Stimulated activated memory B cell treated with anti-CD40 and anti-IgM and Interleukin-4, amounts not matched to agents 10 μg/mL and 1 μg/mL and 100 μg/mL, for 72 hours (primary cell): ENCODE measurements at regions not wholly inside any gene's neighbourhood (a gene's known extent, or its start where the extent isn't known, plus 50 kb on each side); places are given as distances from the start of the nearest gene placed in this dataset.
"Not testable (repeated sequence)": the region's sequence is repeated elsewhere in the genome, so short reads cannot be mapped to it uniquely, and the experiment has no call there.

Source experiments
- ATAC-seq: fragments of 150-1000 bp; cut with Tn5 transposase; 2 replicates; pipeline ENCODE4 v1.10.0; 2021
- H3K27ac Mint-ChIP-seq: one replicate; pipeline ENCODE4 v1.8.0; 2022; ENCODE audit warnings: mild to moderate bottlenecking, mixed read lengths
- H3K27me3 Mint-ChIP-seq: one replicate; pipeline ENCODE4 v1.8.0; 2022; ENCODE audit warnings: mixed read lengths
- H3K36me3 Mint-ChIP-seq: one replicate; pipeline ENCODE4 v1.8.0; 2022; ENCODE audit warnings: mixed read lengths
- H3K4me1 Mint-ChIP-seq: one replicate; pipeline ENCODE4 v1.8.0; 2022; ENCODE audit warnings: mixed read lengths
- H3K4me3 Mint-ChIP-seq: one replicate; pipeline ENCODE4 v1.8.0; 2022; ENCODE audit warnings: mild to moderate bottlenecking, moderate library complexity, mixed read lengths
- H3K9me3 Mint-ChIP-seq: one replicate; pipeline ENCODE4 v1.8.0; 2022; ENCODE audit warnings: mixed read lengths

DNA sequence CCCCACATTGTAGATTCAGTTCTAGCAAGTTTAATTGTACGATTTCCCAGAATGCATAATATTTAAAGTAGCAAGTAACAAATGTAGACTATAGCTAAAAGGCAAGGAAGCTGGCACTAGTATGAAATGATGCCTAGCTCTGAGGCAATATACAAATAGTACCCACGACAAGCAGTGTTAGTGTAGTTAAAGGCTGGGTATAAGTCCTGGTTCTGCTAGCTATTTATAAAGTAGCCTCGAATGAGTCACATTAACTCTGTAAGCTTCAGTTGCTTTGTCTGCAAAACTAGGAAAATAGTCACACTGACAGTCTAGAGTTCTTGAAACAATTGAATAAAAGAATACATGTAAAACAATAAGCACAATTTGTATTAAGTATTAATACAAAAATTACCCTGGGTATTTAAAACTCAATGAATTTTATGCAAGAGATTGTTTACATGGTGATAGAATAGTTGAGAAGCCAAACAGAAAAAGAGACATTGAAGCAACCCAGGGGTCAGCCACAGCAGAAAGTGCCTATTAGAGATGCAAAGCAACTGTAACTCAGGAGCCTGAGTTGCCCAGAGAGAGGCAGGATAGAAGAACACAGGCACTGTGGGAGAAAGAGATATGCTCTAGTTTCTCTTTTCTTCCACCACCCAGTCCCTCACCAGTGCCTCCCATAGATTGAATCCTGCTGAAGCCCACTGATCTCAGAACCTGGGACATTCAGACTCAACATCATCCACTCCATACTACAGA is 949.0 kb downstream of the C4orf33 start:
- Mint-ChIP-seq H3K4me3 (no peak overlapping the region), H3K27me3 (no peaks in the 10 kb centered on the region), H3K27ac (no peak overlapping the region), H3K4me1 (no peaks in the 10 kb centered on the region), H3K9me3 (no peaks in the 10 kb centered on the region), H3K36me3 (no peaks in the 10 kb centered on the region)
- no peak for ATAC-seq

GRCh38 chr4:130053723-130054122 is 957.8 kb downstream of the C4orf33 start:
- ATAC-seq = no peak
- H3K4me3 Mint-ChIP-seq = no peak overlapping the region
- no peak overlapping the region for H3K27ac Mint-ChIP-seq
- no peaks in the 10 kb centered on the region for H3K36me3 Mint-ChIP-seq
- peaks cover 6% of the 10 kb centered on the region for H3K9me3 Mint-ChIP-seq
- H3K27me3 Mint-ChIP-seq = no peaks in the 10 kb centered on the region
- no peaks in the 10 kb centered on the region for H3K4me1 Mint-ChIP-seq

- Mint-ChIP-seq H3K4me3 (no peak overlapping the region), H3K27me3 (no peaks in the 10 kb centered on the region), H3K36me3 (no peaks in the 10 kb centered on the region), H3K27ac (no peak overlapping the region), H3K9me3 (peaks cover 6% of the 10 kb centered on the region), H3K4me1 (no peaks in the 10 kb centered on the region)
- ATAC-seq = no peak
These were observed 959.0 kb downstream of the C4orf33 start for GRCh38 chr4:130054908-130055307.

GRCh38 chr4:130056286-130056685 is 960.3 kb downstream of the C4orf33 start:
- Mint-ChIP-seq H3K4me1 (no peaks in the 10 kb centered on the region), H3K27me3 (no peaks in the 10 kb centered on the region), H3K9me3 (peaks cover 6% of the 10 kb centered on the region), H3K27ac (no peak overlapping the region), H3K36me3 (no peaks in the 10 kb centered on the region), H3K4me3 (no peak overlapping the region)
- no peak for ATAC-seq

- no peaks in the 10 kb centered on the region for H3K27me3 Mint-ChIP-seq
- no peaks in the 10 kb centered on the region for H3K4me1 Mint-ChIP-seq
- H3K36me3 Mint-ChIP-seq = no peaks in the 10 kb centered on the region
- H3K27ac Mint-ChIP-seq = no peak overlapping the region
- no peaks in the 10 kb centered on the region for H3K9me3 Mint-ChIP-seq
- no peak for ATAC-seq
- H3K4me3 Mint-ChIP-seq = no peak overlapping the region
These were observed 968.5 kb downstream of the C4orf33 start for GRCh38 chr4:130064471-130064870.

DNA sequence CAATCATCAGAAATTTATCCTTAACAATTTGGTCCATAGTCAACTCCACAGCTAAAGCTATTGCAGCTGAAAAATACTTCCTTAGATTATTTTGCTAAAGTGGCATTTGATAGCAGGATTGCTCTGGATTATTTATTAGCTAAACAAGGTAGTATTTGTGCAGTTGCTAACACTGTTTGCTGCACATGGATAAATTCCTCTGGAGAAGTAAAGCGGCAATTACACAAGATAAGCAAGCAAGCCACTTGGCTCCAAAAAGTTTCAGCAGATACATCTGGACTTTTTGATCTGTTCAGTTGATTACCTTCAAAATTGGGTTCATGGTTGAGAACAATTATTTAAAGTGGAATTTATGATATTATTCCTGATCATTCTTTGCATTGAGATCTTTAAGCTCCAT is 971.5 kb downstream of the C4orf33 start:
- H3K9me3 Mint-ChIP-seq = no peaks in the 10 kb centered on the region
- H3K27me3 Mint-ChIP-seq = no peaks in the 10 kb centered on the region
- H3K4me1 Mint-ChIP-seq = no peaks in the 10 kb centered on the region
- no peak overlapping the region for H3K4me3 Mint-ChIP-seq
- ATAC-seq = no peak
- no peaks in the 10 kb centered on the region for H3K36me3 Mint-ChIP-seq
- H3K27ac Mint-ChIP-seq = no peak overlapping the region

DNA sequence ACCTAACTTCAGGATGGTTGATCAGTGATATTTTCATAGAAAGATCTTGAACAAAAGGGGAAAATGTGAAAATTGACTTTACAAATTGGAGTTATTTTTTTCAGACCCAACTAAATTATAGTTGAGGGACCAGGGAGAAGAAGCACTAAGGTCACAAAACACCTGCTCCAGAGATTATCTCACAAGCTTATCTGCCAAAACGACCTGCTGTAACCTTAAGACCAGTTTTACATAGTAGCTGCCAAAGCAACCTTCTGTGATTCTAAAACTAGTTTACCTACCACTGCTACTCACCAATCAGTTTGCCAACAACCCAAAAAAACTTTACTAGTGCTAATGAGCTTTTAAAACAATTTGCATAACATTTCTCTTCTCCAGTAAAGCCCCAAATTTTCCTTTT is 972.1 kb downstream of the C4orf33 start:
- H3K4me3 Mint-ChIP-seq = no peak overlapping the region
- H3K27me3 Mint-ChIP-seq = no peaks in the 10 kb centered on the region
- H3K9me3 Mint-ChIP-seq = no peaks in the 10 kb centered on the region
- H3K4me1 Mint-ChIP-seq = no peaks in the 10 kb centered on the region
- H3K27ac Mint-ChIP-seq = no peak overlapping the region
- no peak for ATAC-seq
- no peaks in the 10 kb centered on the region for H3K36me3 Mint-ChIP-seq

DNA sequence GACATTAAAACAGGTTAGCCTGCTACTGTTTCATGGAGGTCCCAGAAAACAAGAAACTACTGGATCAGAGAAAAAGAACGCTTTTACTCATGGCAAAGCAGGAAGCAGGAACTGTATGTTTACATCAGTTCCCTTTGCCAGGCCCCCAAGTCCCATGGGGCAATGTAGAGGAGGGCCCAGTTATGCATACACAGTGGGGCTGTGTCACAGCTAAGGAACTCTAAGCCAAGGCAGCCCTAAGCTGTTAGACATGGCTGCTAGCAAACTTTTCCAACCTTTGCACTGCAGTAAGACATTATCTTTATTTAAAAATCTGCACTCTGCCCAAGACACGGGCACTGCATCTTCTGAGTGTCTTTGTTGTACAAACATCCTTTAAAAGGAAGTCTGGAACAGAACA is 975.8 kb downstream of the C4orf33 start:
- H3K9me3 Mint-ChIP-seq = no peaks in the 10 kb centered on the region
- no peak overlapping the region for H3K27ac Mint-ChIP-seq
- no peaks in the 10 kb centered on the region for H3K27me3 Mint-ChIP-seq
- H3K4me1 Mint-ChIP-seq = no peaks in the 10 kb centered on the region
- ATAC-seq = no peak
- H3K36me3 Mint-ChIP-seq = no peaks in the 10 kb centered on the region
- H3K4me3 Mint-ChIP-seq = no peak overlapping the region

DNA sequence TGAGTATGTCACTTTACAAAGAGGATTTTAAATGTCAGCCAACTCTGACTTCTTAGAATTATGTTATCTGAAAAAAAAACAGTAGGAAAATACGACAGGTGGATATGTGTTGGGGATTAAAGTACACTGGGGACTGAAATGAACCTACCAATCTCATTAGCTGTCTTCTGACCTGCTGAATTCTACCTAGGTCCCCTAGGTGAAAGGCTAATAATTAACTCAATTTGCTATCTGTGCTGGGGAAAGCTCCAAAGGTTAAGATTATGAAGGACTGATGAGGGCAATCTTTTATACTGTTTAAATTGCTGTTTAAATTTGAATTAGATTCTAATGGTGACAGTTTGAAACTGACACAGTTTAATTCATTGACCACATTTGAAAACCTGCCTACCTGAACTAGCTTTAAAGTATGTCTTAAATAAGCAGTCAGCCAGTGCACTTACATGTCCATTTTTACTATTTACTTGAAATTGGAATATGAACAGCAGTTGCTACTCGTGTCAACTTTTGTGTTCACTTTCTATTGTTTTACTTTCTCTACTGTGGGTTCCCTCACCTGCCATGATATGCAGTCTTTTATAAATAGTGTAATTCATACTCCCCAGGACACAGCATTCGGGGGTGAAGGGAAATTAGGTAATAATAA is 977.3 kb downstream of the C4orf33 start:
- no peak overlapping the region for H3K27ac Mint-ChIP-seq
- no peaks in the 10 kb centered on the region for H3K9me3 Mint-ChIP-seq
- H3K27me3 Mint-ChIP-seq = no peaks in the 10 kb centered on the region
- H3K4me3 Mint-ChIP-seq = no peak overlapping the region
- ATAC-seq = no peak
- no peaks in the 10 kb centered on the region for H3K36me3 Mint-ChIP-seq
- H3K4me1 Mint-ChIP-seq = no peaks in the 10 kb centered on the region

- ATAC-seq = no peak
- Mint-ChIP-seq H3K4me3 (no peak overlapping the region), H3K9me3 (no peaks in the 10 kb centered on the region), H3K4me1 (no peaks in the 10 kb centered on the region), H3K36me3 (no peaks in the 10 kb centered on the region), H3K27me3 (no peaks in the 10 kb centered on the region), H3K27ac (no peak overlapping the region)
These were observed 978.1 kb downstream of the C4orf33 start for GRCh38 chr4:130074096-130074495.

GRCh38 chr4:130077275-130077674 is 981.3 kb downstream of the C4orf33 start:
- H3K27me3 Mint-ChIP-seq = no peaks in the 10 kb centered on the region
- ATAC-seq = no peak
- no peaks in the 10 kb centered on the region for H3K4me1 Mint-ChIP-seq
- no peaks in the 10 kb centered on the region for H3K9me3 Mint-ChIP-seq
- no peaks in the 10 kb centered on the region for H3K36me3 Mint-ChIP-seq
- H3K27ac Mint-ChIP-seq = no peak overlapping the region
- no peak overlapping the region for H3K4me3 Mint-ChIP-seq

GRCh38 chr4:130079027-130079426 is 983.1 kb downstream of the C4orf33 start:
- not testable (repeated sequence) for H3K9me3 Mint-ChIP-seq, H3K27ac Mint-ChIP-seq, H3K4me3 Mint-ChIP-seq, H3K27me3 Mint-ChIP-seq, ATAC-seq, H3K4me1 Mint-ChIP-seq, H3K36me3 Mint-ChIP-seq

GRCh38 chr4:130080872-130081451 is 985.0 kb downstream of the C4orf33 start:
- H3K9me3 Mint-ChIP-seq = no peaks in the 10 kb centered on the region
- H3K4me3 Mint-ChIP-seq = no peak overlapping the region
- H3K27me3 Mint-ChIP-seq = no peaks in the 10 kb centered on the region
- ATAC-seq = no peak
- no peaks in the 10 kb centered on the region for H3K36me3 Mint-ChIP-seq
- H3K4me1 Mint-ChIP-seq = no peaks in the 10 kb centered on the region
- H3K27ac Mint-ChIP-seq = no peak overlapping the region

DNA sequence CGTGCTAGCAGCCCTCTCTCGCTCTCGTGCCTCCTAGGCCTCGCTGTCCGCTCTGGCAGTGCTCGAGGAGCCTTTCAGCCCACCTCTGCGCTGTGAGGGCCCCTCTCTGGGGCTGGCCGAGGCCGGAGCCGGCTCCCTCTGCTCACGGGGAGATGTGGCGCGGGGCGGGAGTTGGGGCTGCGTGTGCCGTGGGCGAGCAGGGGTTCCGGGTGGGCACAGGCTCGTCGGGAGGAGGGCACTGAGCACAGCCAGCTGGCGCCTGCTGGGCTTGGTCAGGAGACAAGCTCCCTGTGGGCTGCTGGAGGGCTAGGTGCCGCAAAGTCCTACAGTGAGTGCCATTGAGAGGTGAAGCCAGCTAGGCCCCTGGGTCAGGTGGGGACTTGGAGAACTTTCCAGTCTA is 994.5 kb downstream of the C4orf33 start:
- Mint-ChIP-seq H3K9me3 (no peaks in the 10 kb centered on the region), H3K4me3 (no peak overlapping the region), H3K27ac (no peak overlapping the region), H3K36me3 (no peaks in the 10 kb centered on the region), H3K27me3 (no peaks in the 10 kb centered on the region), H3K4me1 (no peaks in the 10 kb centered on the region)
- ATAC-seq = no peak

- no peak for ATAC-seq
These were observed 996.4 kb downstream of the C4orf33 start for GRCh38 chr4:130092187-130093015.

More at GRCh38 chr4:130092187-130093015, 996.4 kb downstream of the C4orf33 start:
- Mint-ChIP-seq H3K4me1 (no peaks in the 10 kb centered on the region), H3K36me3 (no peaks in the 10 kb centered on the region), H3K9me3 (no peaks in the 10 kb centered on the region), H3K27ac (no peak overlapping the region), H3K4me3 (no peak overlapping the region), H3K27me3 (no peaks in the 10 kb centered on the region)
